Kidney epithelial cell (primary cell): ENCODE measurements at regions not wholly inside any gene's neighbourhood (a gene's known extent, or its start where the extent isn't known, plus 50 kb on each side); places are given as distances from the start of the nearest gene placed in this dataset.

ENCODE experiments used
- DNase-seq: peaks from one replicate; pipeline ENCODE4 v3.0.0-alpha.2; 2010; ENCODE audit warnings: low read depth
- H3K27me3 ChIP-seq: 2 replicates; pipeline ENCODE4 v1.6.0; 2011; ENCODE audit warnings: low read length; ENCODE audit not compliant: control insufficient read depth, insufficient read depth
- H3K36me3 ChIP-seq: 2 replicates; pipeline ENCODE4 v1.5.1; 2011; ENCODE audit warnings: low read length; ENCODE audit not compliant: control insufficient read depth, insufficient read depth
- H3K4me3 ChIP-seq: 2 replicates; pipeline ENCODE4 v1.5.1; 2011; ENCODE audit warnings: low read depth, mild to moderate bottlenecking, control low read depth, low read length
- TF ChIP-seq, protein P1 (sequence below): IDR thresholded peaks from 2 replicates; pipeline ENCODE4 v1.5.1; 2011; ENCODE audit warnings: mild to moderate bottlenecking, moderate library complexity, low read length, control low read depth, inconsistent platforms; ENCODE audit not compliant: insufficient read depth, poor library complexity, severe bottlenecking

DNA sequence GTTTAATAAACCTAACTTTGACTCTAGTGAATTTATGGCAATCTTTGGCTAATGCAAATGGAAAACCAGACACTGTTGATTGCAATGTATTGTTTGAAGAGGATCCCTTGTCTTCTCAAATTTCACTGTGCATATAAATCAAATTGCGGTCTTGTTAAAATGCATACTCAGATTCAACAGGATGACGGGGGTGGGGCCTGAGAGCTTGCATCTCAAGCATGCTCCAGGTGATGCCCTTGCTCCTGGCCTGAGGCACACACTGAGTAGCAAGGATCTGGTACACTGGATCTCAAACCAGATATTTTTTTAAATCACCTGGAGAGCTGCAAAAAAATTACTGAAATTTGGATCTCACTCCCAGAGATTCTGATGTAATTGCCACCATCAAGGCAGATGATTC is 463.7 kb downstream of the DNAH5 start:
- TF ChIP-seq, protein P1, sequence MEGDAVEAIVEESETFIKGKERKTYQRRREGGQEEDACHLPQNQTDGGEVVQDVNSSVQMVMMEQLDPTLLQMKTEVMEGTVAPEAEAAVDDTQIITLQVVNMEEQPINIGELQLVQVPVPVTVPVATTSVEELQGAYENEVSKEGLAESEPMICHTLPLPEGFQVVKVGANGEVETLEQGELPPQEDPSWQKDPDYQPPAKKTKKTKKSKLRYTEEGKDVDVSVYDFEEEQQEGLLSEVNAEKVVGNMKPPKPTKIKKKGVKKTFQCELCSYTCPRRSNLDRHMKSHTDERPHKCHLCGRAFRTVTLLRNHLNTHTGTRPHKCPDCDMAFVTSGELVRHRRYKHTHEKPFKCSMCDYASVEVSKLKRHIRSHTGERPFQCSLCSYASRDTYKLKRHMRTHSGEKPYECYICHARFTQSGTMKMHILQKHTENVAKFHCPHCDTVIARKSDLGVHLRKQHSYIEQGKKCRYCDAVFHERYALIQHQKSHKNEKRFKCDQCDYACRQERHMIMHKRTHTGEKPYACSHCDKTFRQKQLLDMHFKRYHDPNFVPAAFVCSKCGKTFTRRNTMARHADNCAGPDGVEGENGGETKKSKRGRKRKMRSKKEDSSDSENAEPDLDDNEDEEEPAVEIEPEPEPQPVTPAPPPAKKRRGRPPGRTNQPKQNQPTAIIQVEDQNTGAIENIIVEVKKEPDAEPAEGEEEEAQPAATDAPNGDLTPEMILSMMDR, result no peak
- Histone ChIP-seq H3K36me3 (no peaks in the 10 kb centered on the region), H3K4me3 (no peak overlapping the region), H3K27me3 (no peaks in the 10 kb centered on the region)
- DNase-seq, result no peak

DNA sequence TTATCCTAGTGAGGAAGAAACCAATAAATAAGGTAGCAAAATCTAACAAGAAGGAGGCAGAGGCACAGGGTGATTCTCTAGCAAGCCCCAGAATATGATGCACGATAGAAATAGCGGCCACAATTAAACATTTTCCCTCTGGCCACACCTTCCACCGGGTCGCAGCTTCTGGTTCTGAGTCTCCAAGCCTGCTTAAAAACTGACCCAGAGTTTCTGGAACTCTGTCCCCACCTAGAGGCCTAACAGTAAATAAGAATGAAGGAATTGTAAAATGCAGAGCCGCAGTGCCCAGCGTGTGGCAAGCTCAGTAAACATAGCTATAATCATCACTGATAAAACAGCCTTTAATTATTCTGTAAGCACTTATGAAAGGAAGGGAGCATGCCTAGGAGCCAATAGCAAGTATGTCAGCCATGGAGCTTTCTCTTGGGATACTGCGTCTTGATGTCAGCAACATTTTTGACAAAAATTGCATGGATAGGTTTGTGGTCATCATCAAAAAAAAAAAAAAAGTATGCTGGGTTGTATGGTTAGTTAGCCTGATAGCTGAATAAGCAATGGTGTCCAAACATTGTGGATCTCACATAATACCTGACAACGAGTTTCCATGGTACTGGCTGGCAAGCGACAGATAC is 465.5 kb downstream of the DNAH5 start:
- TF ChIP-seq, protein P1, result peak; percentile 52
- no peak for DNase-seq
- H3K4me3 ChIP-seq, result no peak overlapping the region
- H3K36me3 ChIP-seq, result no peaks in the 10 kb centered on the region
- no peaks in the 10 kb centered on the region for H3K27me3 ChIP-seq

DNA sequence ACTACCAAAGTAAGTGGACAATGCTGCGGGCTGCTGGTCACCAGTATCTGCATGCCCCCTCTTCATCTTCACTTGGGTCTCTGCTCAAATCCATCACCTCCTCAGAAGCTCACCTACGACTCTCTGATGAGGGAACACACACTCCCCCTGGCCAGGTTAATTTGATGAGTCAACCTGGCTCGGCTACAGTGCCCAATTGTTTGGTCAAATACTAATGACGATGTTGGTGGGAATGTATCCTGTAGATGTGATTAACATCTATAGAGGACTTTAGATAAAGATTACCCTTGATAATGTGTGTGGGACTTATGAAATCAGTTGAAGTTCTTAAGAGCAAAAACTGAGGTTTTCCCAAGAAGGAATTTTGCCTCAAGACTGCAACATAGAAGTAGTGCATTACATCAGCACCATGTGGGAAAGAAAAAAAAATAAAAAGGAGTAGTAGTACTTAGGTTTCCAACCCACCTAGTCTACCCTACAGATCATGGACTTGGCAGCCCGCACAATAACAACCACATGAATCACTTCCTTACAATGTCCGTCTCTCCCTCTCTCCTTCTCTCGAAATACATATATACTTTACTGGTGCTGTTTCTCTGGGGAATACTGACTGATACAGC is 467.3 kb downstream of the DNAH5 start:
- Histone ChIP-seq H3K36me3 (no peaks in the 10 kb centered on the region), H3K27me3 (no peaks in the 10 kb centered on the region), H3K4me3 (no peak overlapping the region)
- DNase-seq, result no peak
- TF ChIP-seq, protein P1, result no peak

DNA sequence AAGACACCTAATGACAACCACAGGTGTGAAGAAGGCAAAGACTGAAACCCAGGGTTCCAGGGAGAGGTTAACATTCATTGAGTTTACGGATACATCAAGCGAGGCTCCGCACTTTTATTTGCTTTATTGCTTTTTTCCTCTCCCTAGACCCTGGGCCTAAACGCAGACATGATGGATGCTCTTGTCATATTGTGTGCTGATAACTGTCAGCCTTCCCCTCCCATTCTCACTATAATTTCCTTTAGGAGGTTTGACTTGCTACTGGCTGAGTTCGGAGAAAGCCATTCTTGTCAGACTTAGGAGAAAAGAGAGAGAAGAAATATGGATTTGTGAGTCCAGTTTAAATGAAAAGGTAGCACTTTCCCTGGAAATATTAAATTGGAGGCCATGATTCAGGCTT is 471.6 kb downstream of the DNAH5 start:
- Histone ChIP-seq H3K36me3 (no peaks in the 10 kb centered on the region), H3K4me3 (no peak overlapping the region), H3K27me3 (no peaks in the 10 kb centered on the region)
- no peak for DNase-seq
- TF ChIP-seq, protein P1, result no peak

DNA sequence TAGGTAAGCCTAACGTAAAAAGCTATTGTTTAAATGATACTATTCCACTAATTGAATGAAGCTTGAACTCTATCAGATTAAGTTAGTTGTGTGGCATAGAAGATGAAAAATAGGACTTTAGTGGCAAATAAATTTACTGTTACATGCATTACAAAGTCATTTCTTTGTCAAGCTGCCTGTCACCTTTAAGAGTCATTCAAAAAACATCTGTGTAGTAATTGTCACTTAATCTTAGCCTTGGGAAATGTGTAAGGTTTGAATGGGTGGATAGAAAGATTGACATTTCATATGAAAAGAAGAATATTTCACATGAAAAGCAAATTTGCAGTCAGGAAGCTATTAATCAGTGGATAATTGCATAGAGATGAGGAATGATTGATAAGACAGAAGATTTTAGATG is 473.5 kb downstream of the DNAH5 start:
- no peak overlapping the region for H3K4me3 ChIP-seq
- no peaks in the 10 kb centered on the region for H3K36me3 ChIP-seq
- H3K27me3 ChIP-seq, result no peaks in the 10 kb centered on the region
- TF ChIP-seq, protein P1, result no peak
- DNase-seq, result no peak

DNA sequence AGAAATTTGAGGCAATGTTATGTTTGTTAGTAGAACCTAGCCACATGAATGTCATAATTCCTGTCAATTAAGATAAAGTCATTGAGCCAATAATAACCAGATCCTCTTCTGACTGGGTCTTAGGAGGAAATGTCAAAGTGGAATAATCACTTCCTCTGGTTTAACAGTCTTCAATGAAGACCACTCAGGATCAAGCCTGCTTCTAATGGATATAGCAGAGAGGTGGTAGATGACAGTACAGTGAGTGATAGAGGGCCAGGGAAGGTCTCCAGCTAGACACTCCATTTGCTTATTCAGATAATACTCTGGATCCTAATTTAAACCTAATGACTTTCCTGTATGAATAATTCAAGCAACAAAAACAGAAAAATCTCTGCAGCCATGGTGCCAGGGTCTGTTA is 474.2 kb downstream of the DNAH5 start:
- H3K36me3 ChIP-seq, result no peaks in the 10 kb centered on the region
- no peak for DNase-seq

More for the DNA sequence above, 474.2 kb downstream of the DNAH5 start:
- Histone ChIP-seq H3K4me3 (no peak overlapping the region), H3K27me3 (no peaks in the 10 kb centered on the region)
- TF ChIP-seq, protein P1, result no peak
